Erythroblast (primary cell): ENCODE measurements at regions not wholly inside any gene's neighbourhood (a gene's known extent, or its start where the extent isn't known, plus 50 kb on each side); places are given as distances from the start of the nearest gene placed in this dataset.

ENCODE experiments used
- DNase-seq, 2 experiments: peaks; one replicate each; lab custom pipeline; 2025; lab: John Stamatoyannopoulos, UW
- GATA1 ChIP-seq: IDR thresholded peaks from 2 replicates; pipeline ENCODE4 v1.6.1; 2011; ENCODE audit warnings: low read depth, mild to moderate bottlenecking, control low read depth, low read length, moderate library complexity
- POLR2A ChIP-seq: IDR thresholded peaks from 2 replicates; pipeline ENCODE4 v1.6.1; 2011; ENCODE audit warnings: mild to moderate bottlenecking, low read length

DNA sequence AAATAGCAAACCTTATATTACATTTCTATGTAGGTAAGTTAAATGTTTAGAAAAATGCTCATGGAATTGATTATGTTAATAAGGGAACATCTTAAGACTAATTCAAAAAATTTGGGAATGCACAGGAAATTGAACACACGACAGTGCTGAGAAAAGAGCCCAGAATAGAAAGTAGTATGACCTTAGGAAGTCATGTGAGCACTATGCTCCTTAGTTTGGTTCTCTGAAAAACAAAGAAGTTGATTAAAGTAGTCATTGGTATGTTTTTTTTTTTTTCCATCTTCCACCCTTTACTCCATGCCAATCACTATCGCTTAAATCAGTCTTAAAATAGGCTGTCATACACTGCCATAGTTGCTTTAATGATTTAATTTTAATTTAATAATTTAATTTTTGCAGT lies 242.9 kb downstream of the ANKRD7 start:
- no peak for TF ChIP-seq GATA1
- no peak for TF ChIP-seq POLR2A
- DNase-seq, result no peak

DNA sequence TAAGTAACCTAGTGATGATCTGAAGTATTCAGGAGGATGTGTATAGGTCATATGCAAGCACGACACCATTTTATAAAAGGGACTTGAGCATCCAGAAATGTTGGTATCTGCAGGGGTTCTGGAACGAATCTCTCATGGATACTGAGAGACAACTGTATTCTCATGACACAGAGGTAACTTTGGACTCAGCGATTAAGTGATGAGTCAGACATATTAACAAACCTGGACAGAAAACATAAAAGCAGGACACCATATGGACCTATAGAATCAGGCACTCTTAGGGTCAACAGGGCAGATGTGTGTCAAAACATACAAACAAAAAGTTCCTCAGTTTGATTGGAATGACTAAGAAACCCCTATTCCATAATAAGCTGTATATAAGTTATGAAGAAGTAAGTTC lies 248.1 kb downstream of the ANKRD7 start:
- no peak for TF ChIP-seq GATA1
- TF ChIP-seq POLR2A, result no peak
- no peak for DNase-seq

DNA sequence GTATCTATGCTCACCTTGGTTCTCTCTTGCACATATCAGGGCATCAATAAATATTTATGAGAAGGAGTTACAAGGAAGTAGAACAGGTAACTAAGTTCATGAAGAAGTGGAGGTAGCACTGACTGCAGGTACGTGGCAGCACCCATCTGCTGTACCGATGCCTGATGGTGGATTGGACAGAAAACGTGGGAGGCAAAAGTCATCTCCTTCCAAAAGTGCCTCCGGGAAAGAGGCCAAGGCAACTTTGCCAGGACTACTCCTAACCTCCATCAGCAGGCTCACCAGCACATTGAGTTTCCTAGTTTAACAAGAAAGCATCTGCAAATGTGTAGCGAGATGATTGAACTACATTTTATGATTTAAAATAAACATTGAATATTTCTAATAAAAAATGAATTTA lies 248.8 kb downstream of the ANKRD7 start:
- TF ChIP-seq GATA1 (no peak), POLR2A (no peak)
- DNase-seq, result no peak

DNA sequence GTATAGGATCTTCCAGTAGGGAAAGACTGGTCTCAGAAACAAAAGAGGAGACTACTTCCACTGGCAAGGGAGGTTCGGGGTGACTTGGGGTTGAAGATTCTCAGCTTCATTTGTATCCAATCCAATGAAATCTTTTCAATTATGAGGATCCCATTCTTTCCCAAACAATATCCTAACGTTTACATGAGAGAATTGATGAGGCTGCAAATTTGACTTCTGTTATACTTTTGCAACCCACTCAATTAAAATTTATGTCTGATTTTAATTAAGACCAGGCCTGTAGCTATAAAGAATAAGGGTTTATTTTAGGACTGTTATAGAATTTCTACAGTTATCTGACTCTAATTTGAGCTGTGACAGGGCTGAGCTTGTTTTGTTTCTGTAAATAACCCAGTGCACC lies 251.5 kb downstream of the ANKRD7 start:
- DNase-seq, result no peak
- TF ChIP-seq POLR2A (no peak), GATA1 (no peak)

DNA sequence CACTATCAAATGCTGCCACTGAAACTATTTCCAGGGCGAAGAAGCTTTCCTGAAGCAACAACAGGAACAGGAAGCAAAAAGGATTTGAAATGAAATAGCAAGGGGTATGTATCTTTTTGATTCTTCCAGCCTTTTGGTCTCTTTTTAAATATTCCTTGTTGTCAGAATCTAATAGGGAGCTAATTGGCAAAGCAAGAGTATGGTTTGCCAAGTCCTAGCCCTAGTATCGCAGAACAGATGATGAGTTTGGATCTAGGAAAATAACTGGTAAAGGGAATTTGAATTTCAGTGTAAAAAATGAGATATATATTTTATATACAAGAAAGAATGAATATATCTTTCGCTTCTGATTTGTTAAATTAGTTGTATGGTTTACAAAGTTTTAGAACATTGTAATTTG lies 252.5 kb downstream of the ANKRD7 start:
- no peak for DNase-seq
- no peak for TF ChIP-seq POLR2A
- TF ChIP-seq GATA1, result no peak

DNA sequence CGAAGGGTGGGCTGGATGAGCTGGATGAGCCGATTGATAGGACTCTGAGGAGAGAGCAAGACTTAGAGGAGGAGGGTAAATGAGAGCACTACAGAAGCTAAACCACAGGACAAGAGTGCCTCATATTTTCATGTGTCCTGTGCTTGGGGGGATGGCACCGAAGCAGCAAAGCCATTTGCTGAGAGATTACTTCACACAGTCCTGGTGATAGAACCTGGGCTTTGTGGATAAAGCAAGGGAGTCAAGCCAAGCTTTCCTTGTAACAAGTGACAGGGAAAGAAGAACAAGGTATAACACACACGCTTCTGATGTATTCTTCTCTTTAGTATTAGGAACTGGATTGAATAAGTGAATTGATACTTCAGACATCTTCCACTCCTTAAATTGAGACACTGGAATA lies 253.7 kb downstream of the ANKRD7 start:
- TF ChIP-seq GATA1 (no peak), POLR2A (no peak)
- no peak for DNase-seq

DNA sequence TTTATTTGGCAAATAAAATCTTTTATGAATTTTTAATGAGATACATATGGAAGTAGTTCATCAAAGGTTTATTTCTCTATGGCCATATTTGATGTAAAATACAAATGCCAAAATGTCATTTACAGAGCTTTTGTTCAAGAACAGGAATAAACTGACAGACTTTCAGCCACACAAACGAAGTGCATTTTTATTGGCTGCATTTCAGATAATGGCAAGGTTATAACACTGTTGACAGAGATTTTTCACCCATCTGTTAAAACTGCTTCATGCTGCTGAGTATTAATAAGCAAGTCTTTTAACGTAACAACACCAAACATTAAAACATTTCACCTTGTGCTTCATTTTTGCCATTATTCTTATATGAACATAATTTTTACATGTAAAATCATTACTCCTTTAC lies 254.4 kb downstream of the ANKRD7 start:
- TF ChIP-seq GATA1 (no peak), POLR2A (no peak)

DNA sequence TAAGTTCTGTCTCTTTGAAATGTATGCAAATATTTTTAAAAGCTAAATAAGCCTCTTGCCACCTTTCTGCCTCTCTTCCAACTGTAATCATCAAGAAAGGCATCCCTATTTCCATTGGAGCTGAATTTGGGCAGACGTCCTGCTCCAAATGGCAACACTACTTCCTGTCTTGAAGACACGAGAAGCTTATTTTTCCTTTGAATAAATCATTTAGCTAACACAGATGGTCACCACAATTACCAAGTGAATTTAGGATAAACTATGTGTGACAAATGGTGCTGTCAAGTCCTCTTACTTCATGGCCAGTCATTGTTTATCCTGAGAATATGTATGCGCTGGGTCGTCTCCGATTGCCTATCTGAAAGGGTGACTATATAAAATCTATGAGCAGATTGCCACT lies 268.0 kb downstream of the ANKRD7 start:
- DNase-seq, result no peak

More for the DNA sequence above, 254.4 kb downstream of the ANKRD7 start:
- DNase-seq, result no peak

DNA sequence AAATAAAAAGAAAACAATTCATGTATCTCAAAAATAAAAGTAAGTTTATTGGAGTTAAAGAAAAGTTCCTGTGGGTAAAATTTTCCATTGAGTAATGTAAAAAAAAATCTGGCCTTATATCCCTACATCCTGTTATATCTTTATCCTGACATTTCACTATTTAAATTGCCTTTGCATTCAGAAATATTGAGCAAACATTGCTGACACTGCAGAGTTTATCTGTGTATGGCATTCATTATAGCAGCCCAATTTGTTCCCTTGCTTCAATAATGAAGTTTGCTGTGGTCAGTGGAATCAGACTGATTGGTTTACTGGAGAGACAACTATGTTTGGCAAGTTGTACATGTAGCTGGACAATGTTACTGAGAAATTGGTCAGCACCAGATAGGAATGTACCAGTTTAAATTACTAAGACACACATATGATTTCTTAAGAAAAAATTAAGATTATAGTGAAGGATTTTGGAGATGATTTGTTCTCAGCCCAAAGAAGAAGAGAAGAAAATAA lies 271.7 kb downstream of the ANKRD7 start:
- no peak for DNase-seq

More for the DNA sequence above, 268.0 kb downstream of the ANKRD7 start:
- TF ChIP-seq GATA1 (no peak), POLR2A (no peak)

DNA sequence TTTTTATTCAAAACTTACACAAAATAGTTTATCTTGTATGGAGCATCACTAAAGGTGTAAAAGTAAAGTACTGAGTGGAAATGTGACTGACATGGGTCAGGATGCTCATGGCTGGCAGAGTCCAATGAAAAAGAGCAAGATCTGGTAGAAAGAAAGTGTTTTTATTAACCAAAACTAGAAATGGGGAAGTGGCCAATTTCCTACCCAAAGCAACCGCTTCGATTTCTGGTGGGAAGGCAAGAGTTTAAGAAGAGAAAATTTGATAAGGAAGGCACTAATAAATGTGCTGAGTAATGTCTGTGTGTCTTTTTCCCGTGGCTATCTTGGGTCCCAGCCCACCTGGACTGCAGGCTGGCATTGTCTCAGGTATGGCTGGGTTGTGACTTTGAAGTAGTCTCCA lies 277.7 kb downstream of the ANKRD7 start:
- no peak for DNase-seq
- TF ChIP-seq POLR2A (no peak), GATA1 (no peak)

More for the DNA sequence above, 271.7 kb downstream of the ANKRD7 start:
- TF ChIP-seq POLR2A (no peak), GATA1 (no peak)

DNA sequence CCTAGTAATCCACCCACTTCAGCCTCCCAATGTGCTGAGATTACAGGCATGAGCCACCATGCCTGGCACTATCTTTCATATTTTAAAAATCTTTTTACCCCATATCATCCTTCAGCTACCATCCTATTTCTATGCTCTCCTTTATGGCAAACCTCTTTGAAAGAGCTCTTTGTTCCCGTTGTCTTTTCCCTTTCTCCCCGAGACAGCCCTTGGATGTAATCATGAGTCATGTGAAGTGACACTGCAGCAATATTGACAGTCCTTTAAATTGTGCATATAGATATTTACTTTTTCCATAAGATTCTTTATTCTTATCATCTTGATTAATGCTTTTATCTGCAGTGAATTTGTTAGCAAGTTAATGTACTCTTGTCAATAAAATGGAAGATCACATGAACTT lies 286.6 kb downstream of the ANKRD7 start:
- no peak for DNase-seq
- TF ChIP-seq GATA1, result no peak
- no peak for TF ChIP-seq POLR2A

DNA sequence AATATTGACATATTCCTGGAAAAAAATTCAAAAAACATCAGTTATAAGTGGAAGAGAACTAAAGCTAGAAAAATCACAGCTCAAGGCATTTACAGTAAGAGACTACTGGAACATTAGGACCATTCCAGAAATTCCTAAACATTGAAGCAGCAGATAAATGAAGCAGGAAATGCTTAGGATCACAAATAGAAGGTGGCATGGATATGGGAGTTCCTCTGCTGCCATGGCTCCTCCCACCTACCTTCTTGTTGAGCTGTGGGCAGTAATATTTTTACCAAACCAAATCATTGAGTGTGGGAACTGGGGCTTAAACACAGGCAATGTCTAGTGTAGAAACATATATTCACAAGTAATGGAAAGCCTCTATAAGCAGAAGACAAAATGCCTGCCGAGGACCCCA lies 292.8 kb downstream of the ANKRD7 start:
- TF ChIP-seq POLR2A, result no peak
- TF ChIP-seq GATA1, result no peak
- no peak for DNase-seq

DNA sequence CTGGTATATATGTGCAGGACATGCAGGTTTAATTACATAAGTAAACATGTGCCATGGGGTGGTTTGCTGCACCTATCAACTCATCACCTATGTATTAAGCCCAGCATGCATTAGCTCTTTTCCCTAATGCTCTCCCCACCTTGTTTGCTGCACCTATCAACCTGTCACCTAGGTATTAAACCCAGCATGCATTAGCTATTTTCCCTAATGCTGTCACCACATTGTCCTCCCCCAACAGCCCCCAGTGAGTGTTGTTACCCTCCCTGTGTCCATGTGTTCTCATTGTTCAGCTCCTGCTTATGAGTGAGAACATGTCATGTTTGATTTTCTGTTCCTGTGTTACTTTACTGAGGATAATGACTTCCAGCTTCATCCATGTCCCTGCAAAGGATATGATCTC lies 300.5 kb downstream of the ANKRD7 start:
- no peak for DNase-seq
- no peak for TF ChIP-seq POLR2A
- no peak for TF ChIP-seq GATA1

DNA sequence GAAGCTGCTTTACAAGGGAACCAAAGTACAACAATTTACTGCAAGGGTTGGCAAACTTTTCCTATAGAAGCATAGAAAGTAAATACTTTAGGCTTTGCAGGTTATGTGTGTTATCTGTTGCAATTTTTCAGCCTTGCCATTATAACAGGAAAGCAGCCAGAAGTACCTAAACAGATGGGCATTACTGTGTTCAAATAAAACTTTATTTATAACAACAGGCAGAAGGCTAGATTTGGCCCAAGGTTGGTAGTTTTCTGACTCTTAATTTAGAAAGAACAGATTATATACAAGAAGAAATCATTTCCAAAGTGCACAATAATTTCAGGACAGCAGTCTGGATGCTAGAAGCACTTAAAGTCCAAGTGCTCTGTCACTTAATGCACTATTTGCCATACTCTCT lies 307.1 kb downstream of the ANKRD7 start:
- TF ChIP-seq POLR2A (no peak), GATA1 (no peak)
- DNase-seq, result no peak

DNA sequence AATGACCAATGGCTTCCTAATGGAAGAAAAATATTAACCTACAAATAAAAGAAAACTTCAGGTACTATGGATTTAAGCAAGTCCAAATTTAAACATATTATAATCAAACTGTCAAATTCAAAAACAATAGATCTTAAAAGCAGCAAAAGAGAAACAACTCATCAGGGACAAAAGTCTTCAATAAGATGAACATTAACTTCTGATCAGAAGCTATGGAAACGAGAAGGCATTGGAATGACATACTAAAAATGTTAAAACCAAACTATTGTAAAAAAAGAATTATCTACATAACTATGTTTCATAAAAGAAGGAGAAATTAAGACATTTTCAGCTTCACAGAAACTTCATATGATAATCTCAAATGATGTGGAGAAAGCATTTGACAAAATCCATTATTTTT lies 334.7 kb downstream of the ANKRD7 start:
- no peak for DNase-seq
- TF ChIP-seq GATA1 (no peak), POLR2A (no peak)
